HG02938 (cell line): ENCODE measurements at regions not wholly inside any gene's neighbourhood (a gene's known extent, or its start where the extent isn't known, plus 50 kb on each side); places are given as distances from the start of the nearest gene placed in this dataset.
"Not testable (repeated sequence)": the region's sequence is repeated elsewhere in the genome, so short reads cannot be mapped to it uniquely, and the experiment has no call there.

ENCODE experiments used
- ATAC-seq: cut with Tn5 transposase; IDR thresholded peaks from one replicate; pipeline ENCODE4 v1.9.1; 2021; ENCODE audit warnings: mild to moderate bottlenecking, moderate library complexity; ENCODE audit not compliant: unreplicated experiment

DNA sequence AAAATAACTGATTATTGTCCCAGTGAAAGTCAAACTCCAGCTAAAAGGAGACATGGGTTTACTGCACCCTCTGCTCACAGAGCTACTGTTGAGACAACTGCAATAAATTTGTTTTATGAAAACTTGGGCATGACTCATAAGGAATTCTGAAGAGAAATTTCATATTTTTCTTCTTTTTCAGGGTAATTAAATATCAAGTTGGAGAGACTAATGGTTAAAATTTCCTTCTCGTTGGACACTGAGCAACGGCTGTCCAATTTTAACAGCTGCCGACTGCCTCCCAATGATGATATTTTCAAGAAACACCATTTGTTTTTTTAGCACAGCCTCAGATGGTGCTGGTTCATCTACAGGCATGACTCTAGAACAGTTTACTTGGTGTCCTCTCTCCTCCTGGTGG is 259.2 kb upstream of the RGMB start:
- no peak for ATAC-seq

- no peak for ATAC-seq
These were observed 256.8 kb upstream of the RGMB start for GRCh38 chr5:98516701-98517100.

- ATAC-seq: no peak
These were observed 255.7 kb upstream of the RGMB start for GRCh38 chr5:98517560-98518366.

GRCh38 chr5:98518754-98519153 is 254.7 kb upstream of the RGMB start:
- no peak for ATAC-seq

GRCh38 chr5:98519571-98519970 is 253.9 kb upstream of the RGMB start:
- no peak for ATAC-seq

- ATAC-seq: no peak
These were observed 251.6 kb upstream of the RGMB start for GRCh38 chr5:98521821-98522220.

- no peak for ATAC-seq
These were observed 248.7 kb upstream of the RGMB start for GRCh38 chr5:98524773-98525172.

DNA sequence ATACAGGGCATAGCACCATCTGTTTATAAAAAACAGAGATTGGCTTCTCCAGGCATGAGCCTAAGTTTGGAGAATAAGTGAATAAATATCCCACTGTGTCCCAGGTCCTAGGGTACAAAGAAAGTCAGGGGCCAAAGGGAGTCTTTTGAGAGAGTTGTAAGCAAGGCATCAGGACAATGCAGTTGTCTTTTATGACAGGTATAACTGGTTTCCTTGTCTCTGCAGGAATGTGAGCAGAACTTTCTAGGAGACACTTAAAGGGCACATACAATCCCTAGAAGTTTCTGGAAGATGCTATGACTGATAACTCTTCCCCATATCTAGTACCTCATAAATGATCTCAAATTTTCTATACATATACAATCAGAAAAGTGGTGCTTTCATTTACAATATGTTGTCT is 245.6 kb upstream of the RGMB start:
- ATAC-seq: no peak

GRCh38 chr5:98529321-98529720 is 244.1 kb upstream of the RGMB start:
- no peak for ATAC-seq

- no peak for ATAC-seq
These were observed 243.2 kb upstream of the RGMB start for GRCh38 chr5:98530224-98530623.

DNA sequence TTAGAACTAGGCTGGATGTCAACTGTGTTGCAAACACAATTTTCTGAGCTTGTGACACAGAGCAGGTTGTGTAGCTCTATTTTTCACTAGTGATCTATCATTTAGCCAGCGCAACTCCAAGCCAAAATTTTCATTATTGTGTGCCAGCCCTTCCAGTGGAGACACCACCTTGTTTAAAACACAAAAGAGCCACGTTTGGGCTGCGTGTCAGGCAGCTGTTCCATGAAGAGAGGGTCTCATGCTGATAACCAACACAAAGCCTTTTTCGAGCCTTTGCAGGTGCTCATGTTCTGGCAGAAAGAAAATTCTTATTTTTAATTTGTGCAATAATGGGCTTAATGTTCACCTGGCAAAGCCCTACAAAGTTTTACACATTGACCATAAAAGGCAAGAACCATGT is 237.6 kb upstream of the RGMB start:
- no peak for ATAC-seq

GRCh38 chr5:98540056-98540455 is 233.4 kb upstream of the RGMB start:
- no peak for ATAC-seq

DNA sequence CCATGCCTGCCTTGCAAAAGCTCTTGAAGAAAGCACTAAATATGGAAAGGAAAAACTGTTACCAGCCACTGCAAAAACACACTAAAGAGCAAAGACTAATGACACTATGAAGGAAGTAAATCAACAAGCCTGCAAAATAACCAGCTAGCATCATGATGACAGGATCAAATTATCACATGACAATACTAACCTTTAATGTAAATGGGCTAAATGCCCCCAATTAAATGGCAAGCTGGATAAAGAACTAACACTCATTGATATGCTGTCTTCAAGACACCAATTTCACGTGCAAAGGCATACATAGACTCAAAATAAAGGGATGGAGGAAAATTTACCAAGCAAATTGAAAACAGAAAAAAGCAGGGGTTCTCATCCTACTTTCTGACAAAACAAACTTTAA is 231.8 kb upstream of the RGMB start:
- ATAC-seq: no peak

GRCh38 chr5:98543490-98543889 is 230.0 kb upstream of the RGMB start:
- ATAC-seq: peak; percentile 85

GRCh38 chr5:98546924-98547323 is 226.5 kb upstream of the RGMB start:
- ATAC-seq: not testable (repeated sequence)

DNA sequence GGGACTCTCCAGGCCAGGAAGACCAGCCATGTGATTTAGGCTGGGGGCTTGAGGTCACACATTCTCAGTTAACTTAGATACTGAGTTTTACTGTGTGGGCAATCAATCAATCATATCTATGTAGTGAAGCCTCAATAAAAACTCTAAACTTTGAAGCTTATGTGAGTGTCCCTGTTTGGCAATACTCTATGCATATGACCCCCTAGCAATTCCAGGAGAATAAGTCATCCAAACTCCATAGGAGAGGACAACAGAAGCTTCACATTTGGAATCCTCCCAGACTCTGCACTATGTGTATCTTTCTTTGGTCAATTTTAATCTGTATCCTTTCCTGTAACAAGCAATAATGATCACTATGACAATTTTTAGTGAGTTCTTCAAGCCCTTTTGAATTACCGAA is 216.8 kb upstream of the RGMB start:
- ATAC-seq: no peak

DNA sequence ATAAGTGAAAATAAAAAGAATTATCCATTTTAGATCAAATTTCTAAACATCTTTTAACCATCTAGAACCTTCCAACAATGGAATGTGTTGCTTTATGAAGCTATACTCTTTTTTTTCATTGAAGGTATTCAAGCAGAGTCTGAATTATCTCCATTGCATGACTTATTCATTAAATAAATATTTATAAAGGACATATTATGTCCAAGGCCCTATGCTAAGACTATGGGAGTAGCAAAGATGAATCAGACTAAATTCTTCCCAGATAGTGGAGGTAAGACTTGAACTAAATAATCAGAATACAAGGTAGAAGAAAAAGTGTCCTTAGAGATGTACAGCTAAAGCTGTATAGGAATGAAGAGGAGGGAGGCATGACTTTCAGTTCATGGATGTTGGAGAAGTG is 215.5 kb upstream of the RGMB start:
- ATAC-seq: no peak

DNA sequence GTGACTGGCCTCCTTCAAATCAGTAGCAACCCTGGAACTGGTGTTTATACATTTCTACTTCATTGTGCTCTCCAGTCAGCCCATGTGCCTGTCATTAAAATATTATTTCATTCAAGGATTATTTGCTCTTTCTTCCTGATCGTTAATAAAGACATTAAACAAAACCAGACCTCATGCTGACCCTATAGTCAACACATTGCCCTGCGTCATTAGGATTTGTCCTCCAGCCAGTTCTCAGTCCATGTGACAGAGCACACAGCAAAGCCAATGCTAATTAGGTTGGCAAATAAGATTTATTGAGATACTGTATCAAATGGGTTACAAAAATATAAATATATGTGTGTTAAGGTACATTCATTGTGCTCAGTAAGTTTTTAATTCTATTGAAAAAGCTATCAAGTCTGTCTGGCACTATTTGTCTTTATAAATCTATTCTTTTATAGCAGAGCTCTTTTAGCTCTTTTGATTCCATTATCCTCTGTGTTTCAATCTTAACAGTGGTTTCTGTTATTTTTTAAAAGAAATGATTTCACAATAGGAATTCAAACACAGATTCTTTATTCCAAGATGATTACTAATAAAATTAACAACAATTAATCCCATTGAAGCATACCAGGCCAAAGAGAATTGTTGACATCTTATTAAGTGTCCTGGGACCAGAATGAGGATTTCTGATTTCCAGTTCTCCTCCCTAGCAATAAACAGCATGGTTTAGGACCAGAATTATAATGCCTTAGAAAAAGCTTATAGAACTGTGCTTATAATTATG is 209.4 kb upstream of the RGMB start:
- no peak for ATAC-seq

DNA sequence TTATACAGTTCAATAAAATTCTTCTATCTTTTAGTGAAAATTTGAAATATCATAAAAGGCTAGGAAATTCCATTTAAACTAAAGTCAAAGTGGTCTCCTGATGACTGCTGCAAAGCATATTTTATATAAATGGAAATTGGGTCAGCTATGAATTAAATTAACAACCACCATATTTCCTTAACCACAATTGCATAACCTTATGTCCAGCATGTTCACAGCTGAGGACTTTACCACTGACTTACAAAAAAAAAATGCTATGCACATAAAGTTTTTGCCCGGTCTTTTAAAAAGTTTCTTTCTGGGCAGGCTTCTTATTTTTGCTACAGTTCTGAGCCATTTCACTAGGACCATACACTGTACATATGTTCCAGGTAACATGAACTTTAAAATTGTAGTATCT is 208.6 kb upstream of the RGMB start:
- no peak for ATAC-seq

- ATAC-seq: no peak
These were observed 205.1 kb upstream of the RGMB start for GRCh38 chr5:98568336-98568735.

GRCh38 chr5:98569288-98569687 is 204.2 kb upstream of the RGMB start:
- no peak for ATAC-seq

DNA sequence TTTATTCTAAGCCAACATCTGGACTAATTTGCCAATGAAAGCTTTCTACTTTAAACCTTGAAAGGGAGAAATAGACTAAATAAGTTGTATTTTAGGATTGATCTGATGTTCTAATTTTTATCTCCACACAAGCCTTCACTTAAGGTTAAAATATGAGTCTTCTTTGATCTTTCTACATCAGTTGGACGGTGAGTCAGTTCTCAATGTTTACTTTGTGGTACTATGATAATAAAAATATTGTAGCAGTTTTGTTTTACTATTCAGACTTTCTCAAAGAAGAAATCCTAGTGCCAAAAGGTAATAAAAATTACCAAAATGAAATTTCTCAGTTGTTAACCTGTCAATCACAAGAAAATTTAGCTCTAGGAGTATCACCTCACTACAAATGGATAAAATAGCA is 203.5 kb upstream of the RGMB start:
- ATAC-seq: no peak
